22Rv1 (cell line): ENCODE measurements at regions not wholly inside any gene's neighbourhood (a gene's known extent, or its start where the extent isn't known, plus 50 kb on each side); places are given as distances from the start of the nearest gene placed in this dataset.

Source experiments
- CTCF ChIP-seq: fragments of 450-650 bp; IDR thresholded peaks from 2 replicates; pipeline ENCODE4 v1.5.1; 2017; ENCODE audit warnings: mild to moderate bottlenecking
- ZFX ChIP-seq: fragments of 450-650 bp; IDR thresholded peaks from 2 replicates; pipeline ENCODE4 v1.6.1; 2017; ENCODE audit warnings: antibody characterized with exemption, borderline replicate concordance

- no peak for TF ChIP-seq CTCF
- no peak for TF ChIP-seq ZFX
Observed at GRCh38 chr10:107303203-107303602, 138.7 kb upstream of the SORCS1 start.
